HG02678 (cell line): ENCODE measurements at regions not wholly inside any gene's neighbourhood (a gene's known extent, or its start where the extent isn't known, plus 50 kb on each side); places are given as distances from the start of the nearest gene placed in this dataset.
"Not testable (repeated sequence)": the region's sequence is repeated elsewhere in the genome, so short reads cannot be mapped to it uniquely, and the experiment has no call there.

Experiments used
- ATAC-seq: cut with Tn5 transposase; IDR thresholded peaks from one replicate; pipeline ENCODE4 v1.9.1; 2021; ENCODE audit warnings: mild to moderate bottlenecking, moderate library complexity; ENCODE audit not compliant: unreplicated experiment

- no peak for ATAC-seq
Observed at GRCh38 chr5:96483878-96484277, 50.8 kb upstream of the PCSK1 start.

GRCh38 chr5:96487859-96488258, 54.8 kb upstream of the PCSK1 start:
- ATAC-seq = no peak

- no peak for ATAC-seq
Observed at GRCh38 chr5:96489532-96489931, 56.5 kb upstream of the PCSK1 start.

- ATAC-seq = no peak
Observed at GRCh38 chr5:96492459-96493047, 59.5 kb upstream of the PCSK1 start.

GRCh38 chr5:96493219-96493790, 60.3 kb upstream of the PCSK1 start:
- ATAC-seq = no peak

GRCh38 chr5:96495412-96495811, 62.4 kb upstream of the PCSK1 start:
- not testable (repeated sequence) for ATAC-seq

GRCh38 chr5:96497027-96497426, 64.0 kb upstream of the PCSK1 start:
- ATAC-seq = not testable (repeated sequence)

GRCh38 chr5:96499753-96500345, 66.8 kb upstream of the PCSK1 start:
- no peak for ATAC-seq

- ATAC-seq = no peak
Observed at GRCh38 chr5:96501991-96502646, 69.1 kb upstream of the PCSK1 start.

DNA sequence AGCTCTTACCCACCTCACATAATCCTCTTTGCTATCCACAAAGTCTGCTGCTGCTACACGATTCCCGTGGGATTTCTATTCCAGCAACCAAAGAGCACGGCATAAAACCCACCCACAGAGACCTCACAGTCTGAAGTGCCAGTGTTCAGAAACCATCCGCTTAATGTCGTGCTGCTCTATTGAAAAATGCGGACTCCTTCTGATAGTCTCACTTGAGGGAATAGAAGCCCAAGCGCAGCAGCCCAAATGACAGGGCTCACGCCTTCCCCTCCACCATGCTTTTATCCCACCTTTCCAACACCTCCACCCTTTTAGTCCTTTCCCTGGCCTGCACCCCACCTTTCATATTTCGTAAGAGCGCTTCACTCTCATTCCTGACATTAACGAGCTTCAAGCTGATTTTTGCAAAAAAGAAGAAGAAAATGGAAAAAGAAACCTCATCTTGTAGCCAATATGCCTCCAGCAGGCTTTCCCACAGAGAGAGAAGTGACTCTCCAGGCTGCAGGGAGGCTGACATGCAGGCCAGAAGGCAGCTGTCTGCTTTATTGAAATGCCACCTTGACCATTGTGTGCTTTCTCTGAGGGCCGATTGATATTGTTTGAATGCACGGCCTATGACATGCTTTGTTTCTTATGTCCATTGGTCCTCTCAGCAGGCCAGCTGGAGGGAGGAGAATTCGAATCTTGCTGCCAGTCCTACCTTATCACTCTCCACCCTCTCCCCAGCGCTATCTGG, 70.6 kb upstream of the PCSK1 start:
- no peak for ATAC-seq

DNA sequence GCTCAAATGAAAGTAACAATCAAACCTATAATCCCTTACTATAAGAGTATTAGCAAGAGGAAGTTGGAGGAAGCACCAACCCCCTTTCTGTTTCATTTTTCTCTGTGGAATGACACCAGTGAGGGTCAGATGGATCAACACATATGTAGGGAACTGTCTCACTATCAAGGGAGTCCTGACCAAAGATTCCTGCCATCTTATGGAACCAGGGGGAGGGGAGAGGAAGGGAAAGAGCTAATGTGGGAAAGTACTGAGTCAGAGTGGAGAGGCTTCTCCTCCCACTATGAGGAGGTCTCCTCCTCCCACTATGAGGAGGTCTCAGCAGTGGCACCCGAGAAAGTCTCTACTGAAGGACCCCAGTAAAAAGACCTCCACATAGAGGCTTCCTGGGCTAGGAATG, 73.3 kb upstream of the PCSK1 start:
- no peak for ATAC-seq

DNA sequence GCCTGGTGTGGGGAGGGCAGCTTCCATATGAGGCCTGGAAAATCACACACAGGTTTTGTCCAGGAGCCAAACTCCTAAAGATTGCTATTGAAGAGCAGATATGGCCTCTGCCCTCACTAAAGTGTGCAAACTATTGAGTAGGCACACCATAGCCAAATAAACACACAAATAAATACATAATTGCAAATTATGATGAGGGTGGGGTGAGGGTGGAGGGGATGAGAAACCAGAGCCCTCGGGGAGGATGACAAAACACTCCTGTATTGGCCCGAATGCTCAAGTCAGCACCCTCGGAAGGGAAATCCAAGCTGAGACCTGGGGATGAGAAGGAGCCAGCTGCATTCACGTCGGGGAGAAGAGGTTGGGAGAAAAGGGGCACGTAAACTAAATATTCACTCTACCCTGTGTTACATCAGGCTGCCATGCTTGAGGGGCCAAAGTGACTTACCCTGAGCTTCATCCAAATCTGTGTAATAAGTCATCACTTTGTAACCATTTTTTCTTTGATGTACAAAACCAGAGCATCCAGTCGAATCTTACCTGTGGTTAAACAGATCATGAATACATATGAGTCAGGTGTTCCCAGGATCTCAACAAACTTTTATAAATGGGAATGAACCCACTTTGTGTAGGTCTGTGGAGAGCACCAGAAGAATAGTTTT, 73.9 kb upstream of the PCSK1 start:
- no peak for ATAC-seq

GRCh38 chr5:96509316-96509715, 76.3 kb upstream of the PCSK1 start:
- ATAC-seq = no peak

GRCh38 chr5:96509721-96510350, 76.8 kb upstream of the PCSK1 start:
- no peak for ATAC-seq

- no peak for ATAC-seq
Observed at GRCh38 chr5:96516631-96517071, 83.6 kb upstream of the PCSK1 start.

GRCh38 chr5:96517295-96517694, 84.2 kb upstream of the PCSK1 start:
- ATAC-seq = no peak

DNA sequence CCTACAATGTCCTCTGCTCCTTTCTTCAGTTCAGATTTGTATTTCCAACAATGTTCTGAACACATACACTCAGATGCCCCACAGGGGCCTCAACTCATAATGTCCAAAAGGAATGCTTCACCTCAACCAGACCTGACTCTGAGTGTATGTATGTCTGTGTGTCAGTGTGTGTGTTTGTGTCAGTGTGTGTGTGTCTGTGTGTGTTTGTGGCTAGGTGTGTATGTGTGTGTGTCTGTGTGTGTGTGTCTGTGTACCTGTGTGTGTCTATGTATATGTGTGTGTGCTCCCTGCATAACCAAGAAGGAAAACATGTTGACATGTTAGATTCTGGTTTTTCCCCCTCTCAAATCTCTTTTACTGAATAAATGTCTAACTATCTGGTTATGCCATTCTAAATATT, 87.3 kb upstream of the PCSK1 start:
- no peak for ATAC-seq

- ATAC-seq = no peak
Observed at GRCh38 chr5:96522635-96523355, 89.7 kb upstream of the PCSK1 start.

DNA sequence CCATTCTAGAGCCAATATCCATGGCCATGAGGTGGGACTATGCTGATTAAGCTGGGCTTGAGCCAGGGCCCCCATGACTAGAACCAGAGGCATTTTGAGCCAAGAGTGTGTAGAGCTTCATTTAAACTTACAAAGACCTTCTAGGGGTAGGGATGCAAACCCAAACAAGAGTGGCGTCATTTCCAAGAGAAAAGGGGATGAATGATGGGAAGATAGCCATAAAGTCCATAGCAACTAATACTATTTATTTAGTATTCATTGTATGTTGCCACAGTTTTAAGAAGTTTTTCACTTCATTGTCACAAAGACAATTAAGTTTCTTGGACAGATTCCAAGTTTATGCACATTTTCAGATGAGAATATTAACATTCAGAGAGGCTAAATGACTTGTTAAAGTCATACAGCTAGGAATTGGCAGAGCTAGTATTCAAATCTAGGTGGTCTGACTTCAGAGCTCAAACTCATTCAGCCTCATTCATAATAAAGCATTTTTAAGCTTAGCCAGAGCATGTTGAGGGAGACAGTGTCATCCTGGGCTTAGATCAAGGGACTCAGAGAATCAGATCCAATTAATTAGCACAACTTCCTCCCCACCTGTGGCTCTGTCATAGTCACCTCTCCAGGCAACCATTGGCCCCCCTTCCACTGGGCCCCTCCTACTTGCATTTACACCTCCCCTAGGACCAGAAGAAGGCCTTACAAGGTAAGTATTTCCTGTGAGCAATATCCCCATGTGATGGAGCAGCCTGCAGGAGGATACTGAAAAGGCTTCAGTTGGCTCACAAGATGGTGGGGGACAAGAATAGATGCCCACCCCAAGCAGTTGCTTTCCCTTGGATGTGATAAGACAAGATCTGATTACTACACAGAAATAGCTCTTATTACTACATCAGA, 95.0 kb upstream of the PCSK1 start:
- ATAC-seq = no peak
